IPS-NIHi7 (cell line): ENCODE measurements at regions not wholly inside any gene's neighbourhood (a gene's known extent, or its start where the extent isn't known, plus 50 kb on each side); places are given as distances from the start of the nearest gene placed in this dataset.
"Not testable (repeated sequence)": the region's sequence is repeated elsewhere in the genome, so short reads cannot be mapped to it uniquely, and the experiment has no call there.

Experiments used
- DNase-seq: peaks from one replicate; pipeline ENCODE4 v3.0.0; 2012; ENCODE audit warnings: mixed read lengths; ENCODE audit errors: extremely low spot score

GRCh38 chr16:88242312-88243295 lies 140.2 kb upstream of the ZNF469 start:
- DNase-seq = not testable (repeated sequence)

GRCh38 chr16:88243921-88244320 lies 138.8 kb upstream of the ZNF469 start:
- not testable (repeated sequence) for DNase-seq

DNA sequence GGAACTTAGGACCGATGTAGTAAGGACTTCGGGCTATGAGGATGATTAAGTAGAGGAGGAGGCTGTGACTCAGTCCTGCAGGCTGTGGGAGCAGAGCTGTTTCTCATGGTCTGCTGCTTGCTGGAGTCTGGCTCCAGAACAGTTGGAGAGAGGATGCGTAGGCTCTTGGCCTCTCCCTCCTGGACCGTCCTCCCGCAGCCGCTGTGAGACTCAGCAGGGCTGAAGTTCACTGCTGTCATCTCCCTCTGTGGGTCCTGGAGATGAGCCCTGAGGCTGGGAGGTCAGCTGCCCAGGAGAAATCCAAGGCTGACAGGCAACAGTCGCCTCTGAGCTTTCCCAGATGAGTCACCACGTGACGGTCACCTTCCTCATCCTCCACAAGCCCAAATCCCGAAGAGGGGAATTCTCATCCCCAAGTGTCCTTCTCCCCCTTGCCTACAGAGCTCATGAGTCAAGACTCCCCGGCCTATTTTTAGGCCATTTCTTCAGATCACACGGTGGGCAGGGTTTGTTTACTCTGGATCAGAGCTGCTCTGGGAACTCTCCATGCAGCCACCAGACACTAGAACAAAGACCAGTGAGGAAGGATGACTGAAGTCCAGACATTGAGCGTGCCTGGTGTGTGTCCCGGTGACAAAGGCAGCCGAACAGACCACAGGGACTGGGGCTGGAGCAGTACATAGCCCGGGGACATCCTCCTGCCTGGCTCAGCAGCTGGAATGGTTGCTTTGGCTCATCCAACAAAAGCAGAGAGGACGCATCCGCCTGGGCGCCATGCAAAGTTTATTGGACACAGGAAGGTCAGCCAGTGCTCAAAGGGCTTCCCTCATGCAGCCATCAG lies 137.3 kb upstream of the ZNF469 start:
- not testable (repeated sequence) for DNase-seq

DNA sequence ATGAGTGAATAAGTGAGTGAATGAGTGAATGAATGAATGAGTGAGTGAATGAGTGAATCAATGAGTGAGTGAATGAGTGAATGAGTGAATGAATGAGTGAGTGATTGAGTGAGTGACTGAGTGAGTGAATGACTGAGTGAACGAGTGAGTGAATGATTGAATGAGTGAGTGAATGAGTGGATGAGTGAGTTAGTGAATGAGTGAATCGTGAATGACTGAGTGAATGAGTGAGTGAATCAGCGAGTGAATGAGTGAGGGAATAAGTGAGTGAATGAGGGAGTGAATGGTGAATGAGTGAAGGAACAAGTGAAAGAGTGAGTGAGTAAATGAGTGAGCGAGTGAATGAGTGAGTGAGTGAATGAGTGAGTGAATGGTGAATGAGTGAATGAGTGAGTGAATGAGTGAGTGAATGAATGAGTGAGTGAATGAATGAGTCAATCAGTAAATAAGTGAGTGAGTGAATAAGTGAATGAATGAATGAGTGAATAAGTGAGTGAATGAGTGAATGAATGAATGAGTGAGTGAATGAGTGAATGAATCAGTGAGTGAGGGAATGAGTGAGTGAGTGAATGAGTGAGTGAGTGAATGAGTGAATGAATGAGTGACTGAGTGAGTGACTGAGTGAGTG lies 135.7 kb upstream of the ZNF469 start:
- not testable (repeated sequence) for DNase-seq

DNA sequence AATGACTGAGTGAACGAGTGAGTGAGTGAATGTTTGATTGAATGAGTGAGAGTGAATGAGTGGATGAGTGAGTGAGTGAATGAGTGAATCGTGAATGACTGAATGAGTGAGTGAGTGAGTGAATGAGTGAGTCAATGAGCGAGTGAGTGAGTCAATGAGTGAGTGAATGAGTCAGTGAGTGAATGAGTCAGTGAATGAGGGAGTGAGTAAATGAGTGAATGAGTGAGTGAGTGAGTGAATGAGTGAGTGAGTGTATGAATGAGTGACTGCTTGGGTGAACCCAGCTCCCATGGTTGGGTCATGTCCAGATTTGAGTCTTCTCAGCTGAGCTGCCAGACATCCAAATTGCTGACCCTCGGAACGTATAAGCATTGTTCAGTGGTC lies 135.2 kb upstream of the ZNF469 start:
- DNase-seq = not testable (repeated sequence)

GRCh38 chr16:88248761-88249160 lies 134.0 kb upstream of the ZNF469 start:
- not testable (repeated sequence) for DNase-seq

- DNase-seq = not testable (repeated sequence)
These were observed 132.4 kb upstream of the ZNF469 start for GRCh38 chr16:88250381-88250780.

DNA sequence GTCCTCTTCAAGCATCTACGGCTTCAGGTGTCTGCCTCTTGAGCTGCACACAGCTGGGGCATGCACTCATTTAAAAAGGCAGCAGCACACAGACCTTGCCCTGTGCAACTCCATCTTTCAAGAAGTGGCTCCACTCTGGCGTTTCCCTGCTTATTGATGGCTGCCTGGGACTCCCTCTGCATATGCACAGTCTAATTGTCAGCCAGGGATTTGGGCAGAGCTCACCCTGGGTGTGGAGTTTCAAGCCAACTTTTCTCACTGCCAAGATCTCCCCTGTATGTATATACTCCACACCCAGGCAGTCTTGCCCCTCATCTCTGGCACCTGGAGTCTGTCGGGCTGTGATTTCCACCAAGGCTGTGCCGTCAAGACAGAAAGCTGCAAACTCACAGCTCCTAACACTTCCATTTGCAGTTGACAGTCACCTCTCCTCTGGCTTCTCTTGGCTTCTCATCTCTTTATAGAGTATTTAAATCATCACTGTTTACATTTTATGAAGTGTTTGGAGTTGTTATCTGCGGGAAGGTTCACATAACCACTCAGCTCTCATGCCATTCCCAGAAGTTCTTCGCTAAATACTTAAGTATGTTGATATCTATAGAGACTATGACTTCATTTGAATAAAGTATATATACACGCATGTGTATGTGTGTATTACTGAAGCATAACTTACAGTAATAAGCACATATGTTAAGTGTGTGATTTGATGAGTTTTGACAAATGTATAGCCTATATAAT lies 130.5 kb upstream of the ZNF469 start:
- not testable (repeated sequence) for DNase-seq

GRCh38 chr16:88258141-88258540 lies 124.6 kb upstream of the ZNF469 start:
- not testable (repeated sequence) for DNase-seq

GRCh38 chr16:88258764-88259525 lies 123.8 kb upstream of the ZNF469 start:
- peak; percentile 41 for DNase-seq

DNA sequence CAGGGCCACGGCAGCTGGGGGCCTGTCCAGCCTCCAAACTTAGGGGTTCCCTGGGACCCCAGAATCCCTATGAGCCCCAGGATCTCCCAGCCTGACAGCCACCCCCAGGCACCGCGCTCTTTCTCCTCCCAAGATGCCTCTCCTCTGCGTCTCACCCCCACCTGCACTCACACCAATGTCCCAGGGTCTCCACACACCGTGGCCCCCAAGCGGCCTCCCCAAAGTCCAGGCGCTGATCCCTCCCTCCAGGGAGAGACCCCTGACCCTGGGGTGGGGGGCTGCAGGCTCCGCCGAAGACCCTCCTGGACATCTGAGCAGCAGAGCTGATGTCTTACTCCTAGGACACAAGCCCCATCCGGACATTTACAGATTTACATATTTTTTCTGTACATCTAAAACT lies 123.2 kb upstream of the ZNF469 start:
- DNase-seq = not testable (repeated sequence)

- not testable (repeated sequence) for DNase-seq
These were observed 122.6 kb upstream of the ZNF469 start for GRCh38 chr16:88260146-88260545.

DNA sequence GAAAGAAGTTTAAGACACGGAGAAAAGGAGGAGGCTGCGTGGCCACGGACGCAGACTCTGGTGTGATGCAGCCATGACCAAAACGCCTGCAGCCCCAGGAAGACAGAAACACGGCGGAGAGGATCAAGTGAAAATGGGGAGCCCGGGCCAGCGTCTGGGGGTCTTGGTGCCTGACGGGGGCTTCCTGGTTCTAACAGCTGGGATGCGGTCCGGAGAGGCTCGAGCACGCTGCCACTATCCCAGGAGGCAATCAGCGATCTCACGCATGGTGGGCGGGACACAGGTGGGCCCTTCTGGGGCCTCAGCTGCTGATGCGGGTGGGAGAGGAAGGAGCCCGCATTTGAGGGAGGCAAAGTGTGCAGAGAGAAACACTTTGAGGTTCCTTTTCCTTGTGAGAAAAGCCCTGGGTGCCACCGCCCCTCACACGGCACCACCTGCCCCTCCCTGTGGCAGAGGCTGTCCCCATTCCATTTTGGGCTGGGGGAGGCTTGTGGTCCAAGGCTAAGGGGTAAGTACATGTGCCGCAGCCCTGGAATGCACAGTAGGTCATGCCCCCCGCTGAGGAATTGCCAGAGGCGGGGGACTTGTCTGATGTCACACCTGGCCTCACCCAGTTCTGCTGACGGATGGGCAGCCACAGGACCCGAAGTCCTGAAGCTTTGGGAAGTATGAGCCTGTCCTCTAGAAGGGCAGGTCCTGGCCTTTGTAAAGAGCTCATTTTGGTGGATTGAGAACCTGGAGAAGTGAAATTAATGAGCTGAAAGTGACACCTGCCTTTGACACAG lies 121.7 kb upstream of the ZNF469 start:
- not testable (repeated sequence) for DNase-seq

DNA sequence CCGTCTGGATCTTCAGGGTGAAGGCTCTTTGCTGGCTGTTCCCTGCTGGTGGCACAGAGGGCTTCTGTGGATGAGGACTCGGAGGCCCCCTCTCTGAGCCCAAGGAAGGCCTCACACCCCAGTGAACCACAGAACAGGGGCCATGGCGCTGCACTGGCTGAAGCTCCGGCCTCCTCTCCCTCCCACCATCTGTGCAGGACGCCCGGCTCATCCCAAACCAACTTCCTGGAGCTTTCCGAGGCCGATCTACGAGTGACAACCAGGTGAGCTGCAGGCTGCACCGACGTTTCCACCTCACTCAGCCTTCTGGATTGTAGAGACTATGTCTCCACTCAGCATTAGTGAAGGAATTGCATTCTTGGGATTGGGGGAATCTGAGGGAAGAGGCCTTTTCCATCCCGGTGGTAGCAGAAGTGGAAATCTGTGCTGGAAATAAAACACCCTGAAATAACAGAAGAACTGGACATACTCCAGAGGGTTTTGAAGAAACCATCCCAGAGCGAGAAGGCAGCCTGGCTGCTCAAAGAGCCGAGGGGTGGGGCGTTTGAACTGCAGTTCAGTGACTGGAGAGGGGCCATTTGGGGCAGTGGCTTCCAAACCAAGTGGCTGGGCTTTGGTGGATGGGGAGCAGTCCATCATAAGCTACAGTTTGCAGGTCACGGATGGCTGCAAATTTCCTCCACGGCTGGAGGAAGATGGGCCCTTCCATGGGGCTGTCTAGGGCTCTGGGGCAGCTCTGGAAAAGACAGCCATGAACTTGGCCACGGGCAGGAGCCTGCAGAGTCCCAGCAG lies 120.7 kb upstream of the ZNF469 start:
- DNase-seq = not testable (repeated sequence)

- not testable (repeated sequence) for DNase-seq
These were observed 119.7 kb upstream of the ZNF469 start for GRCh38 chr16:88262858-88263563.

- not testable (repeated sequence) for DNase-seq
These were observed 119.0 kb upstream of the ZNF469 start for GRCh38 chr16:88263681-88264287.

DNA sequence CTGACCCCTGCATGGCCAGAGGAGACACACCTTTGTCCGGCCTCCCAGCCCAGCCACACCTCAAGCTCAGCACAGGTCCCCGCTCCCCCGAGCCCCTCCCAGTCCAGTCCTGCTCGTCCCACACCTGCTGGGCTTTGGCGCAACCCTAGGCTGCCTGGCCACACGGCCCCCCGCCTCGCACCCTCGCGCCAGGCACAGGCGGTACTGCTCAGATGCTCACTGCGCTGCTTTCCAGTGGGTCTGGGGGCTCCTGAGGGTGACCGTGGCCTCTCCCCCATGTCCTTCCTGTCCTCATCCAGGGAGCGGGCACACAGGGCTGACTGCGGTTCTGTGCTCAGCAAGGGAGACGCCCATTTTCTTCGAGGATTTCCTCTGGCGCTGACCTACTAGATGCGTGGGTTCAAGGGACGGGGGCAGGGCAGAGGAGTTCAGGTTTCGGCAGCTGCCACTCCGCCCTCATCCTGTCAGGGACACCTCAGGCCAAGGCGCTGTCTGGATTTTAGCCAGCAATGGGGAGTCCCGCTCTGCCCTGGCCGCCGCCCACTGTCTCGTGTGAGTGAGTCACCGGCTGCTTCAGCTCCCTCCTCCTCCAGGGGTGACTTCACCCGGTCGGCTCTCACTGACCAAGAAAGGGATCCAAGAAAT lies 118.0 kb upstream of the ZNF469 start:
- DNase-seq = peak; percentile 51
